NCI-H748 treated with DMSO at 0.1 percent for 48 hours (cell line): ENCODE measurements at regions not wholly inside any gene's neighbourhood (a gene's known extent, or its start where the extent isn't known, plus 50 kb on each side); places are given as distances from the start of the nearest gene placed in this dataset.

ENCODE experiments used
- DNase-seq: peaks from one replicate; lab custom pipeline; 2025; lab: John Stamatoyannopoulos, UW

- DNase-seq = no peak
These were observed 751.8 kb upstream of the IGFBP3 start for GRCh38 chr7:46672861-46673260.

GRCh38 chr7:46671108-46671769 lies 750.2 kb upstream of the IGFBP3 start:
- no peak for DNase-seq

- DNase-seq = no peak
These were observed 748.0 kb upstream of the IGFBP3 start for GRCh38 chr7:46669028-46669427.

- no peak for DNase-seq
These were observed 743.4 kb upstream of the IGFBP3 start for GRCh38 chr7:46664453-46664852.

GRCh38 chr7:46663025-46663424 lies 742.0 kb upstream of the IGFBP3 start:
- no peak for DNase-seq

- no peak for DNase-seq
These were observed 740.4 kb upstream of the IGFBP3 start for GRCh38 chr7:46661431-46661830.

GRCh38 chr7:46660402-46660980 lies 739.4 kb upstream of the IGFBP3 start:
- no peak for DNase-seq

GRCh38 chr7:46658281-46658680 lies 737.2 kb upstream of the IGFBP3 start:
- no peak for DNase-seq

- no peak for DNase-seq
These were observed 733.7 kb upstream of the IGFBP3 start for GRCh38 chr7:46654546-46655443.

GRCh38 chr7:46653848-46654247 lies 732.8 kb upstream of the IGFBP3 start:
- no peak for DNase-seq

- no peak for DNase-seq
These were observed 731.2 kb upstream of the IGFBP3 start for GRCh38 chr7:46652317-46652716.

GRCh38 chr7:46651561-46652088 lies 730.6 kb upstream of the IGFBP3 start:
- no peak for DNase-seq

- no peak for DNase-seq
These were observed 730.0 kb upstream of the IGFBP3 start for GRCh38 chr7:46651070-46651469.

GRCh38 chr7:46649876-46650275 lies 728.8 kb upstream of the IGFBP3 start:
- DNase-seq = no peak

GRCh38 chr7:46637793-46638735 lies 717.0 kb upstream of the IGFBP3 start:
- DNase-seq = no peak

- DNase-seq = no peak
These were observed 715.0 kb upstream of the IGFBP3 start for GRCh38 chr7:46636022-46636421.

- no peak for DNase-seq
These were observed 712.7 kb upstream of the IGFBP3 start for GRCh38 chr7:46633630-46634240.

GRCh38 chr7:46633200-46633599 lies 712.1 kb upstream of the IGFBP3 start:
- no peak for DNase-seq

GRCh38 chr7:46630031-46630430 lies 709.0 kb upstream of the IGFBP3 start:
- DNase-seq = no peak

GRCh38 chr7:46628389-46628788 lies 707.3 kb upstream of the IGFBP3 start:
- no peak for DNase-seq

- peak; percentile 5 for DNase-seq
These were observed 705.7 kb upstream of the IGFBP3 start for GRCh38 chr7:46626691-46627310.
